Myocyte (in vitro differentiated cells): ENCODE measurements at regions not wholly inside any gene's neighbourhood (a gene's known extent, or its start where the extent isn't known, plus 50 kb on each side); places are given as distances from the start of the nearest gene placed in this dataset.
"Not testable (repeated sequence)": the region's sequence is repeated elsewhere in the genome, so short reads cannot be mapped to it uniquely, and the experiment has no call there.

Experiments used
- DNase-seq: peaks from one replicate; pipeline ENCODE4 v3.0.0-alpha.2; 2012; ENCODE audit warnings: low read depth

GRCh38 chrX:71822314-71822713 is 59.2 kb downstream of the CXorf49B start:
- DNase-seq = not testable (repeated sequence)

DNA sequence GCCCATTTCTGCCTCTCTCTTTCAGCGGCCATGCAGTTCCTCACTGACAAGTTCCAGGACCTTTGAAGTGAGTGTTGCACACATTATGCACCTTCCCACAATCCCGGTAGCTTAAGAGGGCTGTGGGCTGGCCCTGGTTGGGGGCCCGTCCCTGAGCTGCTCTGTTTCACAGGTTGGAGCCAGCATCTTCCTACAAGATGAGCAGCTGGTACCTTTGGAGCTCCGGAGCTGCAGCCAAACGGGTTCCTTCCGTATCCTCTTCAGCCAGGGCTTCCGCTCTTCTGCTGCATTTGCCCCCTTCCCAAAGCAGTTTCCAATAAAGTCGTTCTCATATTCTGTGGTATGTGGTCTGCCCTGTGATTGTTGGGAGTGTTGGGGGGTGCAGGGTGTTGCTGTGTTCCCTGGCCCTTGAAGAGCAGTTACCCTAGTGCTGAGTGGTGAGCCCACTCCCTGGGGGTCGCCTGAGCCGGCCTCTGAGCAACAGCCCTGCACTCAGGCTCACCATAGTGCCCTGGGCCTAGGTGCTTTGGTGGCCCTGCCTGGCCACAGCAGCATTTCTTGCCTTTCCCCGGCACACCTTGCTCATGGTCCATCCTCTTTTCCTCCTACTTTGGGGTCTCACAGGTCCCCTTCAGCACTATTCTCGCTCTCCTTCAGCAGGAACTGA is 60.4 kb downstream of the CXorf49B start:
- DNase-seq = no peak

DNA sequence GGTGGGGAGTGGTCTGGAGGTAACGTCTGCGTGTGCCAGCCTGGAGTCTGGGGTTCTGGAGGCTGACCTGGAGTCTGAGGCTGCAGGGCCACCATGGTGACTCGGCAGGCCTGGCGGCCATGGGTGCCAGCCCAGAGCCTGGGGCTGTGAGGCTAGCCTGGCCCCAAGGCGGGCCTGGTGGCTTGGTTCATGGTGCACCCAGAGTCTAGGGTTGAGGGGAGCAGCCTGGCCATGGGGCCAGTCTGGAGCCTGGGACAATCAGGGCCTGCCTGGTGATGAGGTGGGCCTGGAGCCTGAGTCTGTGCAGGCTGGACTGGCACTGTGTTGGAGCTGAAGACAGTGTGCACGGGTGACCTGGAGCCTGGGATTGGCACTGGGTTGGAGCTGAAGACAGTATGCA is 64.9 kb downstream of the CXorf49B start:
- no peak for DNase-seq

DNA sequence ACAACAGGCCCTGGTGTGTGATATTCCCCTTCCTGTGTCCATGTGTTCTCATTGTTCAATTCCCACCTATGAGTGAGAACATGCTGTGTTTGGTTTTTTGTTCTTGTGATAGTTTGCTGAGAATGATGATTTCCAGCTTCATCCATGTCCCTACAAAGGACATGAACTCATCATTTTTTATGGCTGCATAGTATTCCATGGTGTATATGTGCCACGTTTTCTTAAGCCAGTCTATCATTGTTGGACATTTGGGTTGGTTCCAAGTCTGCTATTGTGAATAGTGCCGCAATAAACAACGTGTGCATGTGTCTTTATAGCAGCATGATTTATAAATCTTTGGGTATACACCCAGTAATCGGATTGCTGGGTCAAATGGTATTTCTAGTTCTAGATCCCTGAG is 72.6 kb upstream of the NHSL2 start:
- DNase-seq = not testable (repeated sequence)

DNA sequence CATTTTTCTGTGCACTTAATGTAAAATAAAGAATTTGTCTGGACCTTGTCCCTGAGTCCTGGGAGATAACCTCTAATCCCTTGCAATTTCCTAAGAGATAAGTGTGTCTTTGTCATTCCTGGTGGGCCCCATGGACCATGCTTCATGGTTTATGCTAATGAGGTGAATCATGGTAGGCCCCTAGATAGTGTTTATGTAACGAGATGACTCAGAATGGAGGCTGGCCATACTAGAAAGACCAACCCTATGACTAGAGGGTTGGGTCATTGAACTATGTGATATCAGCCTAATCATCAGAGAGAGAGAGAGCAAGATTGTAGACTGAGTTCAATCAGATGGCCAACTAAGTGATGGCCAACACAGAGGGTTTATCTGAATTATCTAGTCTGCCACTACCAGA is 64.2 kb upstream of the NHSL2 start:
- no peak for DNase-seq

DNA sequence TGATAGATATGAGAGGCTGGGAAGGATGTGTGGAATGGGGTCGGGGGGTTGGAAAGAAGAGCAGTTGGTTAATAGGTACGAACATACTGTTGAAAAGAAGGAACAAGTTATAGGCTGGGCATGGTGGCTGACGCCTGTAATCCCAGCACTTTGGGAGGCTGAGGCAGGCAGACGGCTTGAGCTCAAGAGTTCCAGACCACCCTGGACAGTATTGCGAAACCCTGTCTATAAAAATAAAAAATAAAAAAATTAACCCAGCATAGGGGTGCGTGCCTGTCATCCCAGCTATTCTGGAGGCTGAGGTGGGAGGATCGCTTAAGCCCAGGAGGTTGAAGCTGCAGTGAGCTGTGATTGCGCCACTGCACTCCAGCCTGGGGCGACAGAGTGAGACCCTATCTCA is 58.5 kb upstream of the NHSL2 start:
- DNase-seq = no peak

DNA sequence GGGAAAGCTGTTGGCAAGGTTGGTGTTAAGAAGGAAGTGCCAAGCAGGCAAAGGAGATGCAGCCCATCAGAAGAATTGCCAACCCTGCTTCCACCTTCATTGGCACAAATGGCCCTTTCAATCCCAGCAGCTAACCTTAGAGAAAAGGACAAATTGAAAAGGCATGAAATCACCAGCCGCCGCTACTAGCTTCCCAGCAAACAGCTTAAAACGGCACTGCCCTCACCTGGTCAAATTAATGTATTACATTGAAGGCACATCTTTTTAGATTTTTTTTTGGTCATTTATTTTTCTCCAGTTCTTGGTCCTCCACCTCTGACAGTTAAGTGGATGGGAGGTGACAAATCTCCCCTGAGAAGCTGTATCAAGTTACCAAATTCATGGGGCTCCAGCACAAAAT is 51.0 kb upstream of the NHSL2 start:
- peak; percentile 50 for DNase-seq
